Liver (tissue), 3 donors: ENCODE measurements at regions not wholly inside any gene's neighbourhood (a gene's known extent, or its start where the extent isn't known, plus 50 kb on each side); places are given as distances from the start of the nearest gene placed in this dataset.

Experiments
- GABPA ChIP-seq, 2 donors: IDR thresholded peaks in 1 of 2; conservative IDR thresholded peaks in 1 of 2; 2 replicates each; pipeline ENCODE4 v1.6.1; 2016; ENCODE audit warnings: antibody characterized with exemption in 2 of 2, mild to moderate bottlenecking in 1 of 2, moderate library complexity in 1 of 2
- RAD21 ChIP-seq, 2 donors: IDR thresholded peaks; 2 replicates each; pipeline ENCODE4 v1.6.1; 2016; ENCODE audit warnings: antibody characterized with exemption in 2 of 2, mild to moderate bottlenecking in 2 of 2
- SP1 ChIP-seq: IDR thresholded peaks from 2 replicates; pipeline ENCODE4 v1.6.1; 2018; ENCODE audit warnings: antibody characterized with exemption, mild to moderate bottlenecking
- TAF1 ChIP-seq: conservative IDR thresholded peaks from 2 replicates; pipeline ENCODE4 v1.6.1; 2016; ENCODE audit warnings: antibody characterized with exemption, mild to moderate bottlenecking
- TF ChIP-seq, protein P1 (sequence below): fragments of 150-350 bp; IDR thresholded peaks from 2 replicates; pipeline ENCODE4 v1.5.1; 2017; ENCODE audit warnings: improper control_type of control experiment, low read depth, low read length; ENCODE audit not compliant: missing input control
- donor health status: healthy.
- donor health status: healthy.

DNA sequence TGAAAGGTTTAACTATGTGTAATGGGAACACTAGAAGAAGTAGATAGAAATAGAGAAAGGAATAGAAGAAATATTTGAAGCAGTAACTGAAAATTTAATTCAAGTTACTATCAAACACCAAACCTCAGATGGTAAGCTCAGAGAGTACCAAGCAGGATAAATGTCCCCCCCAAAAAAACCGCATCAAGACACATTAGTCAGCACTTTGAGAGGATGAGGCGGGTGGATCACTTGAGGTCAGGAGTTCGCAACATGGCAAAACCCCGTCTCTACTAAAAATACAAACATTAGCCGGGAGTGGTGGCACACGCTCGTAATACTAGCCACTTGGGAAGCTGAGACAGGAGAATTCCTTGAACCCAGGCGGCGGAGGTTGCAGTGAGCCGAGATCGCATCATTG, 253.1 kb downstream of the C6orf118 start:
- TF ChIP-seq SP1 (no peak), RAD21 (IDR thresholded peaks at IDR 0.05) (no peak), TAF1 (no peak), GABPA (IDR thresholded peaks at IDR 0.05 in 1 of 2, conservative IDR thresholded peaks at IDR 0.05 in 1 of 2) (no peak)
- TF ChIP-seq, protein P1, sequence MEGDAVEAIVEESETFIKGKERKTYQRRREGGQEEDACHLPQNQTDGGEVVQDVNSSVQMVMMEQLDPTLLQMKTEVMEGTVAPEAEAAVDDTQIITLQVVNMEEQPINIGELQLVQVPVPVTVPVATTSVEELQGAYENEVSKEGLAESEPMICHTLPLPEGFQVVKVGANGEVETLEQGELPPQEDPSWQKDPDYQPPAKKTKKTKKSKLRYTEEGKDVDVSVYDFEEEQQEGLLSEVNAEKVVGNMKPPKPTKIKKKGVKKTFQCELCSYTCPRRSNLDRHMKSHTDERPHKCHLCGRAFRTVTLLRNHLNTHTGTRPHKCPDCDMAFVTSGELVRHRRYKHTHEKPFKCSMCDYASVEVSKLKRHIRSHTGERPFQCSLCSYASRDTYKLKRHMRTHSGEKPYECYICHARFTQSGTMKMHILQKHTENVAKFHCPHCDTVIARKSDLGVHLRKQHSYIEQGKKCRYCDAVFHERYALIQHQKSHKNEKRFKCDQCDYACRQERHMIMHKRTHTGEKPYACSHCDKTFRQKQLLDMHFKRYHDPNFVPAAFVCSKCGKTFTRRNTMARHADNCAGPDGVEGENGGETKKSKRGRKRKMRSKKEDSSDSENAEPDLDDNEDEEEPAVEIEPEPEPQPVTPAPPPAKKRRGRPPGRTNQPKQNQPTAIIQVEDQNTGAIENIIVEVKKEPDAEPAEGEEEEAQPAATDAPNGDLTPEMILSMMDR: no peak
